ENCODE measurements at regions not wholly inside any gene's neighbourhood (a gene's known extent, or its start where the extent isn't known, plus 50 kb on each side); places are given as distances from the start of the nearest gene placed in this dataset.

DNA sequence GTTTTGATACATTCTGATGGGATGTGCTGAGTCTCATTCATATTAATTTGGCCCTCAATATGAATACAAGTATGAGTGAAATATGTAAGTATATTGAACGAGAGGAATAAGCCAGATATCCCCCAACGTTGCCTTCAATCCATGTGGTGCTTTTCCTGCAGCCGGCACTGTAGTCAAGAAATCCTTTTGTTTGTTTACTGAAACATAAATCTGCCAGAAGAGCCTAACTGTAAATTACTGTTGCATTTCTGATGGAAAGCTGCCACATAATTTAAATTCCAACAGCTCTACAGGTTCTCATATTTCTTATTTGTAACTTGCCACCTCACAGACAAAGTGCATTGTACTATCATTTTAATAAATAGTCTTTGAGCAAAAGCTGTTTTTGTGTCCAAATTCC, 314.0 kb downstream of the KBTBD8 start:
- Histone ChIP-seq H3K4me1 (replicated peaks in 1 of 2; ENCODE audit: control insufficient read depth in 2 of 2, insufficient read depth in 2 of 2, low read length in 2 of 2) (no peaks in the 10 kb centered on the region), H3K9me1 (ENCODE audit: control insufficient read depth, insufficient read depth, low read length) (no peaks in the 10 kb centered on the region), H3K4me2 (ENCODE audit: insufficient read depth, low read length) (no peak overlapping the region), H3K79me2 (ENCODE audit: control insufficient read depth, insufficient read depth, low read length) (no peaks in the 10 kb centered on the region), H3K4me3 (no peak overlapping the region), H3K9ac (ENCODE audit: insufficient read depth in 1 of 2, low read depth in 2 of 2, low read length in 2 of 2) (no peak overlapping the region), H2AFZ (ENCODE audit: low read depth, low read length) (no peak overlapping the region), H3K9me3 (replicated peaks; ENCODE audit: control insufficient read depth, insufficient read depth, low read depth, low read length) (no peaks in the 10 kb centered on the region), H4K20me1 (replicated peaks; ENCODE audit: control insufficient read depth, insufficient read depth, low read length) (no peaks in the 10 kb centered on the region), H3K36me3 (ENCODE audit: control insufficient read depth, insufficient read depth, low read length) (no peaks in the 10 kb centered on the region), H3K27ac (ENCODE audit: extremely low read depth, low read depth, low read length) (no peak overlapping the region), H3K27me3 (ENCODE audit: control insufficient read depth in 2 of 2, insufficient read depth in 2 of 2, low read length in 2 of 2) (no peaks in the 10 kb centered on the region)
- no peak for FAIRE-seq
- BruUV-seq (replicated peaks): no TSS peak
- TF ChIP-seq TFAM (CRISPR knock-in tag; conservative IDR thresholded peaks at IDR 0.05): no peak
- no peak for TF ChIP-seq MBD2 (IDR thresholded peaks at IDR 0.05; ENCODE audit: borderline replicate concordance, low read depth)
- TF ChIP-seq BDP1 (IDR thresholded peaks at IDR 0.05; ENCODE audit: insufficient read depth, insufficient read length): no peak
- TF ChIP-seq MTA2 (IDR thresholded peaks at IDR 0.05; ENCODE audit: low read depth): no peak
- TF ChIP-seq CBFA2T3 (IDR thresholded peaks at IDR 0.05): no peak
- TF ChIP-seq ARNT (IDR thresholded peaks at IDR 0.05): no peak
- TF ChIP-seq THAP7 (CRISPR knock-in tag; IDR thresholded peaks at IDR 0.05): no peak
- no peak for TF ChIP-seq MYBL2 (IDR thresholded peaks at IDR 0.05; ENCODE audit: low read depth)
- no peak for TF ChIP-seq MYBL2 (CRISPR knock-in tag; IDR thresholded peaks at IDR 0.05; ENCODE audit: borderline replicate concordance)
- no peak for TF ChIP-seq ELF1 (tag; IDR thresholded peaks at IDR 0.05)
- TF ChIP-seq RBM15 (IDR thresholded peaks at IDR 0.05; ENCODE audit: insufficient read depth, low read length): no peak
- DNase-seq (ENCODE audit: extremely low read depth in 1 of 4, low spot score in 3 of 4): no peak
- ChIA-PET POLR2A (no interaction called here), CTCF (ENCODE audit: low intra/inter-chr PET ratio) (no interaction called here)
- in situ Hi-C loops (cut with MboI): no loop called here
- intact Hi-C loops (cut with micrococcal nuclease): no loop called here
- WGBS (ENCODE audit: insufficient coverage, low coverage, missing lambda C conversion rate): 0% methylated on average over 3 of the region's 3 CpGs
- ATAC-seq: no peak
